ENCODE measurements at regions not wholly inside any gene's neighbourhood (a gene's known extent, or its start where the extent isn't known, plus 50 kb on each side); places are given as distances from the start of the nearest gene placed in this dataset.

- TF ChIP-seq CTCF (IDR thresholded peaks at IDR 0.05), result no peak
- H3K36me3 ChIP-seq, result no peaks in the 10 kb centered on the region
- no peak for DNase-seq (ENCODE audit: low spot score)
- no peak overlapping the region for H3K4me3 ChIP-seq
- no peaks in the 10 kb centered on the region for H3K27me3 ChIP-seq
- peaks cover 0 to 9% of the 10 kb centered on the region in 2 donors for H3K4me1 ChIP-seq
- H3K9me3 ChIP-seq, result no peaks in the 10 kb centered on the region
- no peak overlapping the region for H3K27ac ChIP-seq
These were observed 123.9 kb upstream of the VSTM2B start for GRCh38 chr19:29401712-29402421.

GRCh38 chr19:29402563-29402962 is 123.2 kb upstream of the VSTM2B start:
- DNase-seq (ENCODE audit: low spot score), result no peak
- H3K27ac ChIP-seq, result no peak overlapping the region
- H3K4me3 ChIP-seq, result no peak overlapping the region
- no peaks in the 10 kb centered on the region for H3K36me3 ChIP-seq
- H3K27me3 ChIP-seq, result no peaks in the 10 kb centered on the region
- H3K9me3 ChIP-seq, result no peaks in the 10 kb centered on the region
- no peak for TF ChIP-seq CTCF (IDR thresholded peaks at IDR 0.05)
- peaks cover 0 to 9% of the 10 kb centered on the region in 2 donors for H3K4me1 ChIP-seq

GRCh38 chr19:29404015-29404414 is 121.8 kb upstream of the VSTM2B start:
- no peaks in the 10 kb centered on the region for H3K27me3 ChIP-seq
- no peak for TF ChIP-seq CTCF (IDR thresholded peaks at IDR 0.05)
- peaks cover 0 to 9% of the 10 kb centered on the region in 2 donors for H3K4me1 ChIP-seq
- DNase-seq (ENCODE audit: low spot score), result no peak
- H3K36me3 ChIP-seq, result no peaks in the 10 kb centered on the region
- no peaks in the 10 kb centered on the region for H3K9me3 ChIP-seq
- H3K4me3 ChIP-seq, result no peak overlapping the region
- no peak overlapping the region for H3K27ac ChIP-seq

GRCh38 chr19:29404951-29405727 is 120.7 kb upstream of the VSTM2B start:
- Histone ChIP-seq H3K9me3 (no peaks in the 10 kb centered on the region), H3K36me3 (no peaks in the 10 kb centered on the region), H3K27ac (no peak overlapping the region), H3K4me1 (peaks cover 0 to 9% of the 10 kb centered on the region in 2 donors), H3K4me3 (peak overlapping the region in 1 of 2 donors; percentile 4), H3K27me3 (no peaks in the 10 kb centered on the region)
- no peak for TF ChIP-seq CTCF (IDR thresholded peaks at IDR 0.05)
- DNase-seq (ENCODE audit: low spot score), result no peak

GRCh38 chr19:29405728-29405995 is 120.1 kb upstream of the VSTM2B start:
- Histone ChIP-seq H3K4me1 (peaks cover 0 to 9% of the 10 kb centered on the region in 2 donors), H3K27me3 (no peaks in the 10 kb centered on the region), H3K36me3 (no peaks in the 10 kb centered on the region), H3K9me3 (no peaks in the 10 kb centered on the region), H3K27ac (no peak overlapping the region), H3K4me3 (no peak overlapping the region)
- no peak for TF ChIP-seq CTCF (IDR thresholded peaks at IDR 0.05)
- DNase-seq (ENCODE audit: low spot score), result no peak
